Naive thymus-derived CD4-positive, alpha-beta T cell (primary cell): ENCODE measurements at regions not wholly inside any gene's neighbourhood (a gene's known extent, or its start where the extent isn't known, plus 50 kb on each side); places are given as distances from the start of the nearest gene placed in this dataset.

Experiments used
- ATAC-seq: fragments of 150-1000 bp; cut with Tn5 transposase; 2 replicates; pipeline ENCODE4 v1.10.0; 2021; ENCODE audit warnings: mild to moderate bottlenecking, moderate library complexity
- CTCF ChIA-PET: fragments of 350-600 bp; sonication (Branson Sonifier 250); formaldehyde crosslinking; loops from one replicate; lab custom pipeline; 2021; ENCODE audit warnings: antibody characterized with exemption; lab: Charles Lee
- POLR2A ChIA-PET: fragments of 350-600 bp; sonication (Branson Sonifier 250); formaldehyde crosslinking; loops from one replicate; lab custom pipeline; 2021; ENCODE audit warnings: antibody characterized with exemption, inconsistent platforms; lab: Charles Lee
- DNase-seq, 9 donors: peaks; one replicate each; pipeline versions ENCODE4 v3.0.0 to v3.0.0-alpha.2; 2020 to 2022; ENCODE audit warnings: mixed read lengths in 1 of 9
- H3K27ac ChIP-seq: one replicate; pipeline ENCODE4 v1.7.0; 2013; ENCODE audit warnings: mild to moderate bottlenecking, low read depth, low read length, moderate library complexity
- H3K27me3 ChIP-seq, 2 donors: one replicate each; pipeline ENCODE4 v1.7.0; 2013; ENCODE audit warnings: low read length in 2 of 2, mild to moderate bottlenecking in 2 of 2, moderate library complexity in 2 of 2; ENCODE audit not compliant: control insufficient read depth in 2 of 2, insufficient read depth in 2 of 2
- H3K36me3 ChIP-seq, 3 experiments: 1 replicate in 2 of 3; 2 replicates in 1 of 3; pipeline ENCODE4 v1.7.0; 2013; ENCODE audit warnings: low read length in 3 of 3, mild to moderate bottlenecking in 3 of 3, moderate library complexity in 1 of 3; ENCODE audit not compliant: insufficient read depth in 3 of 3, control insufficient read depth in 2 of 3
- H3K4me1 ChIP-seq, 2 donors: one replicate each; pipeline ENCODE4 v1.7.0; 2013; ENCODE audit warnings: low read length in 2 of 2, mild to moderate bottlenecking in 2 of 2, moderate library complexity in 1 of 2; ENCODE audit not compliant: control insufficient read depth in 2 of 2, insufficient read depth in 2 of 2
- H3K4me3 ChIP-seq: 2 replicates; pipeline ENCODE4 v1.7.0; 2013; ENCODE audit warnings: mild to moderate bottlenecking, low read length
- H3K9me3 ChIP-seq, 3 experiments: 1 replicate in 2 of 3; 2 replicates in 1 of 3; pipeline ENCODE4 v1.7.0; 2013; ENCODE audit warnings: low read length in 3 of 3; ENCODE audit not compliant: control insufficient read depth in 2 of 3
- H3K27ac Mint-ChIP-seq, 9 donors: one replicate each; pipeline ENCODE4 v1.8.0; 2020 to 2022; ENCODE audit warnings: mixed read lengths in 9 of 9, mild to moderate bottlenecking in 8 of 9, moderate library complexity in 5 of 9, inconsistent platforms in 2 of 9
- H3K27me3 Mint-ChIP-seq, 5 donors: one replicate each; pipeline ENCODE4 v1.8.0; 2021 to 2022; ENCODE audit warnings: mixed read lengths in 5 of 5, mild to moderate bottlenecking in 1 of 5
- H3K36me3 Mint-ChIP-seq, 5 donors: one replicate each; pipeline ENCODE4 v1.8.0; 2020 to 2022; ENCODE audit warnings: mixed read lengths in 5 of 5, mild to moderate bottlenecking in 3 of 5, inconsistent platforms in 1 of 5
- H3K4me1 Mint-ChIP-seq, 7 donors: one replicate each; pipeline ENCODE4 v1.8.0; 2020 to 2022; ENCODE audit warnings: mixed read lengths in 7 of 7, mild to moderate bottlenecking in 3 of 7, inconsistent platforms in 1 of 7
- H3K4me3 Mint-ChIP-seq, 10 donors: one replicate each; pipeline ENCODE4 v1.8.0; 2020 to 2022; ENCODE audit warnings: mild to moderate bottlenecking in 10 of 10, mixed read lengths in 10 of 10, moderate library complexity in 6 of 10, inconsistent platforms in 2 of 10
- H3K9me3 Mint-ChIP-seq, 11 donors: one replicate each; pipeline ENCODE4 v1.8.0; 2020 to 2022; ENCODE audit warnings: mixed read lengths in 11 of 11, mild to moderate bottlenecking in 4 of 11, inconsistent platforms in 1 of 11, moderate library complexity in 1 of 11
- intact Hi-C, 2 donors: fragments of 100-400 bp; cut with micrococcal nuclease; formaldehyde crosslinking; loops; one replicate each; pipeline ENCODE4 v1.15.1; 2023

DNA sequence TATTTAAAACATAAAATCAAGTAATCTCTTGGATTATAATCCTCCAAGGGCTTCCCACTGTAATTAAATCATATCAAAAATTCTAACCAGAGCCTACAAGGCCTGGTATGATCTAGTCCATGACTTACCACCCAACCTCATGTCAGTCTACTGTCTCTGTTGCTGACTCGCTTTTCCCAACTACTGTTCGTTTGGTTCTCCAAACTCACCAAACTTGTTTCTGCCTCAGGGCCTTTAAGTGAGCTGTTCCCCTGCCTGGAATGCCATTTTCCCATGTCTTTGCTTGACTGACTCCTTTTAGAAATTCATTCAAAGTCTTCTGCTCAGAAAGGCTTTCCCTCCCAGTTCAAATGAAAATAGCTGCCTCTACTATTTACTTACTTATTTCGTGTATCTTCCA lies 95.9 kb downstream of the ZC3H11B start:
- Histone ChIP-seq H3K4me1 (no peaks in the 10 kb centered on the region), H3K36me3 (no peaks in the 10 kb centered on the region), H3K27ac (no peak overlapping the region), H3K9me3 (no peaks in the 10 kb centered on the region), H3K4me3 (no peak overlapping the region), H3K27me3 (no peaks in the 10 kb centered on the region)
- H3K36me3 Mint-ChIP-seq: no peaks in the 10 kb centered on the region
- no peaks in the 10 kb centered on the region for H3K4me1 Mint-ChIP-seq
- CTCF ChIA-PET: no interaction called here
- peaks cover 0 to 4% (median 0%) of the 10 kb centered on the region in 5 donors for H3K27me3 Mint-ChIP-seq
- intact Hi-C loops: no loop called here
- ATAC-seq (no peak), DNase-seq (no peak)
- H3K4me3 Mint-ChIP-seq: no peak overlapping the region
- H3K27ac Mint-ChIP-seq: no peak overlapping the region
- peaks cover 0 to 10% (median 0%) of the 10 kb centered on the region in 11 donors for H3K9me3 Mint-ChIP-seq
- POLR2A ChIA-PET: no interaction called here

DNA sequence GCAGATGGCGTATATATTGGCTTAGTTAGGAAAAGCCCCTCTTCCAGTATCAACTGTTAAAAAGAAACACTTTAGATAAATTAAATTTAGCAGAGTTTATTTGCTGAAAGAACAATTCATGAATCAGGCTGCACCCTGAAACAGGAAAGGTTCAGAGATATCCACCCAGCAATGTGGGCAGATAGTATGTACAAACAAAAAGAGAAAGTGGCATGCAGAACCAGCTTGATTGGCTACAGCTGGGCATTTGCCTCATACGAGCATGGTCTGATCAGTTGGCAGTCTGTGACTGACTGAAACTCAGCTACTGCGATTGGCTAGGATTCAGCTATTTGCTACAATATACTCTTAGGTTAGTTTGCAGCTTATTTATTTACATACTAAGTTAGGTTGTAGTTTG lies 98.2 kb downstream of the ZC3H11B start:
- H3K4me3 ChIP-seq: no peak overlapping the region
- no peaks in the 10 kb centered on the region for H3K4me1 ChIP-seq
- no peaks in the 10 kb centered on the region for H3K36me3 ChIP-seq
- H3K27me3 Mint-ChIP-seq: no peaks in the 10 kb centered on the region
- H3K9me3 ChIP-seq: no peaks in the 10 kb centered on the region
- H3K27ac Mint-ChIP-seq: no peak overlapping the region
- intact Hi-C loops: no loop called here
- CTCF ChIA-PET: no interaction called here
- H3K9me3 Mint-ChIP-seq: peaks cover 0 to 10% (median 0%) of the 10 kb centered on the region in 11 donors
- ATAC-seq (no peak), DNase-seq (no peak)
- H3K4me1 Mint-ChIP-seq: no peaks in the 10 kb centered on the region
- no peaks in the 10 kb centered on the region for H3K27me3 ChIP-seq
- H3K4me3 Mint-ChIP-seq: no peak overlapping the region
- POLR2A ChIA-PET: no interaction called here
- no peaks in the 10 kb centered on the region for H3K36me3 Mint-ChIP-seq
- no peak overlapping the region for H3K27ac ChIP-seq

DNA sequence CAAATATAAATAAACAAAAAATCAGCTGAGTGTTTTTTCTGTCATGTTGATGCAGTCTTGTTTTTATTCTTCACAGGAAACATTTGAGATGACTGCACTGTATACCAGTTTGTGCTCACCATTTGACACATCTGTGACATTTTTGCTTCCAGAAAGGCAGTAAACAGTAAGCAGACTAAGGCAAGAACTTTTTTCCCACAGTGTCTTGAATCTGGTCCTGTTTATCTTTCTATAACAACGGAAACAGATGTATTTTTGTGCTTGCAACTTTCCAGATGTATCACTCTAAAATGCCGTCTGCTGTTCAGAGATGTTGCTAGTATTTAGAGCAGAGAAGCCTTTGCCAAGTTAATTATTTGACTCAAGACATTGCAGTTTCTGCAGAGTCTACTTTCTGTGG lies 105.5 kb downstream of the ZC3H11B start:
- no peaks in the 10 kb centered on the region for H3K36me3 Mint-ChIP-seq
- H3K27me3 Mint-ChIP-seq: peaks cover 0 to 5% (median 0%) of the 10 kb centered on the region in 5 donors
- H3K4me3 ChIP-seq: no peak overlapping the region
- intact Hi-C loops: no loop called here
- DNase-seq (no peak), ATAC-seq (no peak)
- no peak overlapping the region for H3K4me3 Mint-ChIP-seq
- no peaks in the 10 kb centered on the region for H3K4me1 Mint-ChIP-seq
- H3K9me3 Mint-ChIP-seq: peaks cover 0 to 3% (median 0%) of the 10 kb centered on the region in 11 donors
- no peaks in the 10 kb centered on the region for H3K4me1 ChIP-seq
- ChIA-PET CTCF (no interaction called here), POLR2A (interaction anchor here (0.6 kb wide), 1 partner anchor 42 kb away, joined by 3 read pairs; no protein-coding TSS in a partner anchor)
- no peak overlapping the region for H3K27ac Mint-ChIP-seq
- no peak overlapping the region for H3K27ac ChIP-seq
- no peaks in the 10 kb centered on the region for H3K27me3 ChIP-seq
- no peaks in the 10 kb centered on the region for H3K36me3 ChIP-seq
- no peaks in the 10 kb centered on the region for H3K9me3 ChIP-seq

DNA sequence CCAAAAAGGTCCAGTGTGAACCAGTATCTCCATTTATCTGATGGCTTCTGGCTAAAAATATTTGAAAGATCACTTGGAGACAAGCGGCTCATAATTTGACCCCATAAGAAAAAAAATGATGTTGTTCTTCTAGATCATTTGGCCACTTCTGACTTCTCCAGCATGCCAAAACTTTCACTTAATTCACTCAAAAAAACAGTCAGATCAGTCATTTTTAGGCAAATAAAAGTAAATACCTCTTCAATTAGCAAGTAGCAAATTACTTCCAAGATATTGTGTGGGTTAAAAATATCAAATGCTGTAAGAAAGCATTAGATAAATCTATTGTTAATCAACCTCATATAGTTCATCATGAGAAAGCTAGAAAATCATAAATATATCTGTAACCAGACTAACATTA lies 106.0 kb downstream of the ZC3H11B start:
- CTCF ChIA-PET: no interaction called here
- H3K9me3 Mint-ChIP-seq: peaks cover 0 to 3% (median 0%) of the 10 kb centered on the region in 11 donors

GRCh38 chr1:219506473-219506899 lies 106.4 kb downstream of the ZC3H11B start:
- Mint-ChIP-seq H3K36me3 (no peaks in the 10 kb centered on the region), H3K4me3 (no peak overlapping the region), H3K9me3 (peaks cover 0 to 3% (median 0%) of the 10 kb centered on the region in 11 donors), H3K4me1 (no peaks in the 10 kb centered on the region), H3K27ac (no peak overlapping the region), H3K27me3 (peaks cover 0 to 5% (median 0%) of the 10 kb centered on the region in 5 donors)
- Histone ChIP-seq H3K4me3 (no peak overlapping the region), H3K9me3 (no peaks in the 10 kb centered on the region), H3K36me3 (no peaks in the 10 kb centered on the region), H3K4me1 (no peaks in the 10 kb centered on the region), H3K27me3 (no peaks in the 10 kb centered on the region), H3K27ac (no peak overlapping the region)
- ATAC-seq (no peak), DNase-seq (no peak)
- intact Hi-C loops: no loop called here
- POLR2A ChIA-PET: no interaction called here
- CTCF ChIA-PET: no interaction called here

More for the DNA sequence above, 106.0 kb downstream of the ZC3H11B start:
- Histone ChIP-seq H3K9me3 (no peaks in the 10 kb centered on the region), H3K27ac (no peak overlapping the region), H3K4me1 (no peaks in the 10 kb centered on the region), H3K4me3 (no peak overlapping the region), H3K27me3 (no peaks in the 10 kb centered on the region), H3K36me3 (no peaks in the 10 kb centered on the region)
- intact Hi-C loops: no loop called here
- no peaks in the 10 kb centered on the region for H3K4me1 Mint-ChIP-seq
- H3K27ac Mint-ChIP-seq: no peak overlapping the region
- peaks cover 0 to 5% (median 0%) of the 10 kb centered on the region in 5 donors for H3K27me3 Mint-ChIP-seq
- H3K36me3 Mint-ChIP-seq: no peaks in the 10 kb centered on the region
- no peak overlapping the region for H3K4me3 Mint-ChIP-seq
- POLR2A ChIA-PET: interaction anchor here (0.6 kb wide), 1 partner anchor 42 kb away, joined by 3 read pairs; no protein-coding TSS in a partner anchor
- no peak for ATAC-seq
- DNase-seq: no peak

- no peak for ATAC-seq
- Mint-ChIP-seq H3K27ac (no peak overlapping the region), H3K4me1 (no peaks in the 10 kb centered on the region), H3K27me3 (peaks cover 0 to 5% (median 0%) of the 10 kb centered on the region in 5 donors), H3K9me3 (peaks cover 0 to 3% (median 0%) of the 10 kb centered on the region in 11 donors), H3K36me3 (no peaks in the 10 kb centered on the region), H3K4me3 (no peak overlapping the region)
- ChIA-PET POLR2A (no interaction called here), CTCF (no interaction called here)
- H3K27me3 ChIP-seq: no peaks in the 10 kb centered on the region
- H3K9me3 ChIP-seq: no peaks in the 10 kb centered on the region
- H3K4me1 ChIP-seq: no peaks in the 10 kb centered on the region
- intact Hi-C loops: no loop called here
- no peaks in the 10 kb centered on the region for H3K36me3 ChIP-seq
- no peak overlapping the region for H3K27ac ChIP-seq
- H3K4me3 ChIP-seq: no peak overlapping the region
- no peak for DNase-seq
Observed at GRCh38 chr1:219505886-219506285, 107.0 kb downstream of the ZC3H11B start.

- peaks cover 0 to 5% (median 0%) of the 10 kb centered on the region in 5 donors for H3K27me3 Mint-ChIP-seq
- CTCF ChIA-PET: no interaction called here
Observed at GRCh38 chr1:219503604-219504003, 109.3 kb downstream of the ZC3H11B start.

More at GRCh38 chr1:219503604-219504003, 109.3 kb downstream of the ZC3H11B start:
- Mint-ChIP-seq H3K36me3 (no peaks in the 10 kb centered on the region), H3K4me3 (no peak overlapping the region), H3K9me3 (peaks cover 0 to 5% (median 0%) of the 10 kb centered on the region in 11 donors), H3K4me1 (no peaks in the 10 kb centered on the region), H3K27ac (no peak overlapping the region)
- Histone ChIP-seq H3K9me3 (no peaks in the 10 kb centered on the region), H3K27me3 (no peaks in the 10 kb centered on the region), H3K27ac (no peak overlapping the region), H3K4me1 (no peaks in the 10 kb centered on the region), H3K4me3 (no peak overlapping the region), H3K36me3 (no peaks in the 10 kb centered on the region)
- ATAC-seq (no peak), DNase-seq (no peak)
- intact Hi-C loops: no loop called here
- POLR2A ChIA-PET: no interaction called here
